HepG2 (cell line): ENCODE measurements at regions not wholly inside any gene's neighbourhood (a gene's known extent, or its start where the extent isn't known, plus 50 kb on each side); places are given as distances from the start of the nearest gene placed in this dataset.

Experiments used
- ATAC-seq: fragments of 200-7000 bp; cut with Tn5 transposase; 3 replicates; pipeline ENCODE4 v1.9.1; 2020; ENCODE audit warnings: mild to moderate bottlenecking, moderate library complexity
- BruUV-seq: library from RNA; stranded (reverse); fragments of 400-500 nt; replicated peaks from 2 replicates; lab custom pipeline; 2021; lab: Mats Ljungman, UMichigan
- CTCF ChIA-PET: fragments of 300-600 bp; formaldehyde crosslinking; extraction: SDS; loops from one replicate; lab custom pipeline; 2021; ENCODE audit warnings: low total read pairs, inconsistent platforms, low intra/inter-chr PET ratio; lab: Yijun Ruan, JAX
- POLR2A ChIA-PET: fragments of 350-600 bp; sonication (Branson Sonifier 250); formaldehyde crosslinking; loops from one replicate; lab custom pipeline; 2020; ENCODE audit warnings: antibody characterized with exemption, inconsistent platforms; lab: Yijun Ruan, JAX
- DNase-seq: peaks from one replicate; pipeline ENCODE4 v3.0.0-alpha.2; 2015; ENCODE audit warnings: low spot score
- FAIRE-seq: peaks from 3 replicates; lab custom pipeline; 2011; peaks lifted over from hg19 to GRCh38; lab: Jason Lieb, UNC
- H2AFZ ChIP-seq: one replicate; pipeline ENCODE4 v1.6.1; 2011; ENCODE audit warnings: low read length, inconsistent platforms
- H3K27ac ChIP-seq: fragments of 300-600 bp; 3 replicates; pipeline ENCODE4 v1.8.0; 2011; ENCODE audit warnings: mixed run types, mild to moderate bottlenecking, mixed read lengths, low read length, inconsistent platforms; ENCODE audit not compliant: insufficient read depth; ENCODE audit errors: extremely low read length
- H3K27me3 ChIP-seq, 2 experiments: fragments of 200-600 bp in 1 of 2; 2 replicates in 1 of 2; 3 replicates in 1 of 2; pipeline versions ENCODE4 v1.6.0 to v1.8.0; 2011; ENCODE audit warnings: low read length in 2 of 2, mild to moderate bottlenecking in 2 of 2, moderate library complexity in 2 of 2, inconsistent platforms in 1 of 2; ENCODE audit not compliant: insufficient read depth in 2 of 2, control insufficient read depth in 1 of 2
- H3K36me3 ChIP-seq, 2 experiments: fragments of 200-600 bp in 1 of 2; replicated peaks in 1 of 2; 2 replicates in 1 of 2; 3 replicates in 1 of 2; pipeline versions ENCODE4 v1.5.1 to v1.8.0; 2011; ENCODE audit warnings: low read length in 2 of 2, inconsistent platforms in 1 of 2; ENCODE audit not compliant: insufficient read depth in 2 of 2, control insufficient read depth in 1 of 2
- H3K4me1 ChIP-seq: 2 replicates; pipeline ENCODE4 v1.5.1; 2012; ENCODE audit warnings: low read length, inconsistent platforms; ENCODE audit not compliant: insufficient read depth
- H3K4me2 ChIP-seq: 2 replicates; pipeline ENCODE4 v1.6.0; 2011; ENCODE audit warnings: low read depth, low read length, inconsistent platforms
- H3K4me3 ChIP-seq, 3 experiments: fragments of 200-600 bp in 1 of 3; sonication (generic), shearing (Covaris generic) in 1 of 3; replicated peaks in 1 of 3; 2 replicates each; pipeline ENCODE4 v1.5.1; 2011 to 2016; ENCODE audit warnings: low read length in 3 of 3, inconsistent platforms in 2 of 3, low read depth in 2 of 3, mild to moderate bottlenecking in 2 of 3, control low read depth in 1 of 3, mixed read lengths in 1 of 3; ENCODE audit not compliant: insufficient read depth in 1 of 3
- H3K79me2 ChIP-seq: one replicate; pipeline ENCODE4 v1.6.1; 2011; ENCODE audit warnings: low read length, inconsistent platforms; ENCODE audit not compliant: insufficient read depth
- H3K9ac ChIP-seq: 2 replicates; pipeline ENCODE4 v1.6.0; 2011; ENCODE audit warnings: mild to moderate bottlenecking, low read depth, low read length, inconsistent platforms; ENCODE audit not compliant: insufficient read depth
- H3K9me3 ChIP-seq: 2 replicates; pipeline ENCODE4 v1.5.1; 2012; ENCODE audit warnings: mild to moderate bottlenecking, low read length
- H4K20me1 ChIP-seq: 2 replicates; pipeline ENCODE4 v1.6.0; 2011; ENCODE audit warnings: inconsistent platforms, mild to moderate bottlenecking, low read length, moderate library complexity; ENCODE audit not compliant: insufficient read depth
- GABPA ChIP-seq, 2 experiments: IDR thresholded peaks; 2 replicates each; pipeline ENCODE4 v1.6.1; 2011 to 2016; ENCODE audit warnings: low read depth in 2 of 2, low read length in 1 of 2, missing biosample characterization in 1 of 2, missing genetic modification characterization in 1 of 2
- MAFF ChIP-seq: IDR thresholded peaks from 2 replicates; pipeline ENCODE4 v1.6.1; 2011; ENCODE audit warnings: low read depth, low read length, improper control_type of control experiment
- MAFK ChIP-seq, 2 experiments: IDR thresholded peaks in 1 of 2; conservative IDR thresholded peaks in 1 of 2; 2 replicates each; pipeline ENCODE4 v1.6.1; 2011; ENCODE audit warnings: improper control_type of control experiment in 2 of 2, low read length in 2 of 2
- ZBTB40 ChIP-seq, 2 experiments: fragments of 450-650 bp in 1 of 2; sonication (generic) in 1 of 2; formaldehyde crosslinking in 1 of 2; IDR thresholded peaks; 2 replicates each; pipeline versions ENCODE4 v1.6.1 to v1.8.0; 2016 to 2022; ENCODE audit warnings: antibody characterized with exemption in 1 of 2, mild to moderate bottlenecking in 1 of 2, missing genetic modification reagents in 1 of 2
- in situ Hi-C: cut with HindIII; loops from 2 replicates; pipeline ENCODE4 v1.10.0; 2017; ENCODE audit warnings: low pct_unique_long_range_greater_than_20kb; ENCODE audit not compliant: extremely low pct_ligation_motif_present
- intact Hi-C: fragments of 100-400 bp; cut with micrococcal nuclease; formaldehyde crosslinking; loops from one replicate; pipeline ENCODE4 v1.10.0; 2022; ENCODE audit not compliant: unreplicated experiment

- H3K4me3 ChIP-seq: no peak overlapping the region
- in situ Hi-C loops (no loop called here), intact Hi-C loops (no loop called here)
- no peaks in the 10 kb centered on the region for H4K20me1 ChIP-seq
- CTCF ChIA-PET: no interaction called here
- H3K36me3 ChIP-seq: no peaks in the 10 kb centered on the region
- no peak for ATAC-seq
- no peaks in the 10 kb centered on the region for H3K4me1 ChIP-seq
- TF ChIP-seq GABPA (IDR thresholded peaks at IDR 0.05; ENCODE audit: low read depth, low read length): no peak
- TF ChIP-seq GABPA (CRISPR knock-in tag; IDR thresholded peaks at IDR 0.05; ENCODE audit: low read depth): no peak
- TF ChIP-seq MAFF: peak; percentile 99
- TF ChIP-seq MAFK (conservative IDR thresholded peaks at IDR 0.05 in 1 of 2, IDR thresholded peaks at IDR 0.05 in 1 of 2; ENCODE audit: low read length in 2 of 2): peak; percentile 98 to 99
- no peak for TF ChIP-seq ZBTB40 (IDR thresholded peaks at IDR 0.05)
- no peak for TF ChIP-seq ZBTB40 (CRISPR knock-in tag; IDR thresholded peaks at IDR 0.05)
- H3K9ac ChIP-seq: no peak overlapping the region
- no peak for FAIRE-seq
- H2AFZ ChIP-seq: no peak overlapping the region
- no peak overlapping the region for H3K4me2 ChIP-seq
- H3K27ac ChIP-seq: no peak overlapping the region
- no peak for DNase-seq
- no peaks in the 10 kb centered on the region for H3K27me3 ChIP-seq
- H3K9me3 ChIP-seq: no peaks in the 10 kb centered on the region
- no peaks in the 10 kb centered on the region for H3K79me2 ChIP-seq
- POLR2A ChIA-PET: no interaction called here
- BruUV-seq: no TSS peak
Observed at GRCh38 chr6:18640134-18640533, 253.0 kb downstream of the RNF144B start.
